ENCODE measurements at regions not wholly inside any gene's neighbourhood (a gene's known extent, or its start where the extent isn't known, plus 50 kb on each side); places are given as distances from the start of the nearest gene placed in this dataset.

GRCh38 chr6:1516742-1517520 is 92.8 kb upstream of the FOXC1 start:
- no peak for DNase-seq

- DNase-seq = no peak
Observed at GRCh38 chr6:1518855-1519254, 90.9 kb upstream of the FOXC1 start.

DNA sequence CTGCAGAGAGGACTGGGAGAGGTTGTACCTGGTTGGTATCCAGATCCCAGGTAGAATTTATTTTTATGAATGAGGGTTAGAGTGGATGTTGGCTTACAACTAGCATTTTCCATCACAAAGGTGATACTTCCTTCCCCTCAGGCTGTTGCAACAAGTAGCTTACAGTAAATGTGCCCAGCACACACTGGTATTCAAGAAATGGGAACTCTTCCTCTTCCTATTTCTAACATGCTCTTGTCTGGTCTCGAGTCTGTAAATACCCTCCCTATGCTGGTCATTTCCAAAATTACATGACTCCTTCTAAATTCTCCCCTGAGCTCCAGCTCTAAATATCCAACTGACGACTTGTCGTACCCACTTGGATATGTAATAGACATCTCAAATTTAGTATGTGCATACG is 90.1 kb upstream of the FOXC1 start:
- DNase-seq = no peak

DNA sequence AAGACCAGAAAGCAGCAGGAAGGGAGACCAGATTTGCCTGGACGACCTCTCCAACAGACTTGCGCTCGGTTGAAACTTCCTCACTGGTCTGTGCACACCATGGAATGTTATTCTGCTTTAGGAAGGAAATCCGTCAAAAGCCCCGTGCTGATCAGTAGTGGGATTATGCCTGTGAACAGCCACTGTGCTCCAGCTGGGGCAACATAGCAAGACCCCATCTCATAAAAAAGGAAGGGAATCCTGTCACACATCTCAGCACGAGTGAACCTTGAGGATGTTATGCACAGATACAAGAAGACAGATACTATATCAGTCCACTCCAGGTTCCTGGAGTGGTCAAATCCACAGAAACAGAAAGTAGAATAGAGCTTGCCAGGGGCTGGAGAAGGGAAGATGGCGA is 86.9 kb upstream of the FOXC1 start:
- DNase-seq = no peak

- no peak for DNase-seq
Observed at GRCh38 chr6:1524040-1524480, 85.7 kb upstream of the FOXC1 start.

- no peak for DNase-seq
Observed at GRCh38 chr6:1525364-1526038, 84.2 kb upstream of the FOXC1 start.

DNA sequence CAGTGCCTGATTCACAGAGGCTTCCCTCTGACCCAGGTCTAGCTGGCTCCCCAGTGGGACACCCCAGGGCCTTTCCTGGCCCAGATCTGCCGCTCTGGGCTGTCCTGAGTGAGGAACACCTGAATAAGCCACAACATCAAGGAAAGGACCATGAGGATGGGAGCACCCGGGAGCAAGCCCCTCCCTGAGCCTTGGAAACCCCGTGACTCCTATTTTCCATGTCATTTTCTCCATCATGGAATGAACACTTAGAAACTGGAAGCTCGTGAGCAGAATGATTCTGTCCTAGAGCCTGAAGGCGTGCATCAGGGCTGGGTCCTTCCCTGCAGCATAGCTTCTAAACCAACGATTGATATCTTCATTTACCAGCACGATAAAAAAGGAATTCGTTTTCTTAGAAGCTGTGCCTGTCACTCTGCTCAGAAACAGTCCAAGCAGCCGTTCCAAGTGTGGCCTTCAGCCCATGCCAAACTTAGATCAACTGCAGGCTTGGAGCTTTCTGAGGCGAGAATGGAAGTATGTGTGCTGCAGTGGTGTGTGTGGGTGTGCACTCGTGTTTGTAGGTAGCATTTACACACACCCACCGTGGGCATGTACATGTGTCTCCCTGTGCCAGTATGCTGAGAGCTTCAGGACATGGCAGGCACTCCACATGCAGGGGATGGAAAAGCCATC is 83.2 kb upstream of the FOXC1 start:
- DNase-seq = no peak

GRCh38 chr6:1527073-1527457 is 82.7 kb upstream of the FOXC1 start:
- DNase-seq = peak; percentile 12

DNA sequence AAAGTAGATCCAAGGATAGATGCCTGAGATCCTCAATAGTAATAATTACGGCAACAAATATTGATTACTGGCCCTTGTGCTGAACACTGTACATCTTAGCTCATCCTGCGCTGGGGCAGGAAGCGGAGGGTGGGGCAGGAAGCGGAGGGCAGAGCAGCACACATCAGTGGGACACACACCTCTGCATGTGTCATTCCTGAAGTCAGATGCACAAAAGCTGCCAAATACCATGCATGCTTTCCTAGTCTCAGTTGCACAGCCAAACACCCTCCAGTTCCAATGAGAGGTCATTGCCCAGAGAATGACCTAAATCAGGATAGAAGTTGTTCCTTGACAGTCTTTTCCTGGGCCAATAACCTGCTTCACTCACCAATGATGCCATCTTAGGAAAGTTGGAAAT is 74.4 kb upstream of the FOXC1 start:
- no peak for DNase-seq

GRCh38 chr6:1536526-1537429 is 72.9 kb upstream of the FOXC1 start:
- DNase-seq = no peak

DNA sequence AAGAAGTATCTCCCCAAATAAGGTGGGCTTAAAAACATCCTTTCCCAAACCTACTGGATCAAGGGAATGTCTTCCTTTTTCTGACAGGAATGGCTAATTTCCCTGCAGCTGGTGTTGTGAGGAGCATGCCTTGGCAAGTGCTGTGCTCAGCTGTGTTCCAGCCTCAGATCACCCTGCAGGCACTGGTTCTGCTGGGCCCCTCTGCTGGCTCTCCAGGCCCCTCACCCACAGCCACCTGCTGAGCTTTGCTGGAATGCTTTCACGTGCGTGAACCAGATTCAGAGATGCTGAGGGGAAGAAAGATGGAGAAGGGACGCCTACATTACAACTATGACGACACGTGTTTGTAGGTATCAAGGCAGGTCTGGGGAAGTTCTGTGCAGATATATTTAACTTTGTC is 71.3 kb upstream of the FOXC1 start:
- no peak for DNase-seq

DNA sequence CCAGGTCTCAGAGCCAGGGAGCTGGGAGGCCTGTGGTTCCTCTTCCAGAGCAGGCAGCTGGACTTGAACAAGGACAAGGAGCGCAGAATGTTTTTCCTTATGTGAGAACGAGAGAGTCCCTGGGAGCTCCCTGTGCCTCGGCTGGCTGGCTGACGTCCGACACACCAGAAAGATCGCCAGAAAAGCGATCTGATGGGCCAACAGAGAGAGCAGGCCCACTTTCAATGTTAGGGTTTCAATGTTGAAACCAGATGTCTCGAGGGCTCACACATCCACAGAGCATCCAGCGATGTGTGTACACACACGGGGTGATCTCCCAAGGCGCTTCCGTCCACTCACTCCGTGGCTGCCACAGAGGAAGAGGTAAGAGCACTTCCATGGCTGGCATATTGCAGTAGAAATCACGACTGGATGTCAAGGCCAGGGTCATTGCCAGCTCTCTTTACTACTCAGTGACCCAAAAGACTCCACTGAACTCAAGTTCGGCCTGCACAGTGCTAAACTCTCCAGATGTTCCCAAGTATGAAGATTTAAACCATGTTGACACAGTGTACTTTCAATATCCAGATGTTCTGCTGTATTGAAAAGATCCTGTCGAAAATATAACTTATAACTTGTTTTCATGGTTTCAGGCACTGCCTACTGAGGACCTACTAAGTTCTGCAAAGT is 70.8 kb upstream of the FOXC1 start:
- no peak for DNase-seq

DNA sequence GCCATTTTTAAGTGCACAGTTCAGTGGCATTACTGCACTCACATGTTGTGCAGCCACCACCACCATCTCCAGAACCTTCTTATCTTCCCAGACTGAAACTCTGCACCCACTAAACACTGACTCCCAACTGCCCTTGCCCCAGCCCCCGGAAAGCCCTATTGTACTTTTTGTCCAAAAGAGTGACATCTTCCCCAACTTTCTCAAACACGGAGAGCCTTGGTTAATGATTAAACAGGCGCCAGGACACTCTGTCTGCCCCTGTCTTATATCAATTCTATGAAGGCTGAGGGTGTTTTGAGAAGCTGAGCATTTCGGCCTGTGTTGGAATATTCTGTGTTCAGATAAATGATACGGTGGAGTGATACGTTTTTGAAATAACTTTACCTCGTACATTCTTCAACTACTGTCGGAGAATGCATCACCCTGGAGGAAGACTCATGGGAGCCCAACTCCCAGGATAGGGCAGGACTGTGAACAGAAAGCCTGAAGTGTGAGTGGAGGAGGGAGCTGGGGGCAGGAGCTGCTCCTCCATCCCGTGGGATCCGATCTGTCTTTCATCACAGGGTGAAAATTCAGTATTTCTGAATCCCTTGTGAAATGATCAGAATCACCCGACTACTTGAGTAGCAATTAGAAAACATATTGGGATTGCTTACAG is 68.7 kb upstream of the FOXC1 start:
- DNase-seq = no peak

GRCh38 chr6:1542335-1542734 is 67.4 kb upstream of the FOXC1 start:
- no peak for DNase-seq

GRCh38 chr6:1542764-1543163 is 67.0 kb upstream of the FOXC1 start:
- no peak for DNase-seq

GRCh38 chr6:1544000-1544399 is 65.7 kb upstream of the FOXC1 start:
- DNase-seq = no peak

GRCh38 chr6:1544603-1545002 is 65.1 kb upstream of the FOXC1 start:
- no peak for DNase-seq

DNA sequence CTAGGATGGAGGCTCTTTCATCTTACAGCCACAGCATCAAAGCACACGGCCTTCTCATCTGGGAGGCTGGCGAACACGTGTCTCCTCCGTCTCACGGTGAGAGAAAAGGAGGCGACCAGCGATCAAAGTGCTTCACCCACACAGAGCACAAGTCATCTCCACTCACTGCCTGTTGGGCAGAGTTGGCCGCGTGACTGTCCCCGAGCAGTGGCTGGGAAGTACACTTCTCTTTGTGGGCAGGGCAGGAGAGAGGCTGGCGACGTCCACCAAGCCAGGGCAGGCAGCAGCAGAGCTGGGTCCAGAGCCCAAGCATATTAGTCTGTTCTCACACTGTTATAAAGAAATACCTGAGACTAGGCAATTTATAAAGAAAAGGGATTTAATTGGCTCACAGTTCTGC is 64.1 kb upstream of the FOXC1 start:
- DNase-seq = no peak

DNA sequence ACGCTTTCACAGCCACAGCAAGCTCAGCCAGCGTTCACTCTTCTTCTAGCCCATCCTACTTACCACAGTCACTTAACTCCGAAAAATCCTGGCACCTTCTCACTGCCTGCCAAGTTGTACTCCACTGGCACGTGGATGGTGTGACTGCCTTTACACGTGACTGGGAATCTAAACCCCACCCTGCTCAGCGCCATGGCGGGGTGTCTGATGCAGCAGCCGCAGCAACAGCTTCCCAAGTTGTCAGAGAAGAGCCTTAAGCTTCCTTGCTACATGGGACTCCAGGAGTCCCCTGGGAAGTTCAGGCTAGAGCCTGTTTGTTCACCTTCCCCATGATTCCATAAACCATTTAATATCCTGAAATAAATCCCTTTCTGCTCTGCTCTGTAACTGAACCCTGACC is 61.9 kb upstream of the FOXC1 start:
- DNase-seq = no peak

- DNase-seq = no peak
Observed at GRCh38 chr6:1551249-1551648, 58.5 kb upstream of the FOXC1 start.

DNA sequence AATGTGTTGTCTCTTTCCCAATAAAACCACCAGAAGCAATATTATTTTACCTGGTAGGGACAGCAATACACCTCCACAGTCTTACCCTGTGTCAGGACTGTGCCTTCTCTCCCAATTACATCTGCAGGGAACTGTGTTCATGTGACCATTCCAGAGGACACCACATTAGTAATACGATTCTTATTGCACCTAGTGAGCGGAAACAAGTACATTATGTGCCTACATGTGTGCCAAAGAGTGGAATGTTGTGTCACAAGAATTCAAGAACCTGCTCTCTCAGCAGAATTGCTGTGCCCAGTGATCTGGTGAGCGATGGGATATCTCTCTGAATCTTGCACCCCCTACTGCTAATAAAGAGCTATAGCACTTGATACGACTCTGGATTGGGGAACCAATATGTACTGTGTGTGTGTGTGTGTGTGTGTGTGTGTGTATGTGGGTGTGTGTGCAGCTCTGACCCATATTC is 57.4 kb upstream of the FOXC1 start:
- no peak for DNase-seq

DNA sequence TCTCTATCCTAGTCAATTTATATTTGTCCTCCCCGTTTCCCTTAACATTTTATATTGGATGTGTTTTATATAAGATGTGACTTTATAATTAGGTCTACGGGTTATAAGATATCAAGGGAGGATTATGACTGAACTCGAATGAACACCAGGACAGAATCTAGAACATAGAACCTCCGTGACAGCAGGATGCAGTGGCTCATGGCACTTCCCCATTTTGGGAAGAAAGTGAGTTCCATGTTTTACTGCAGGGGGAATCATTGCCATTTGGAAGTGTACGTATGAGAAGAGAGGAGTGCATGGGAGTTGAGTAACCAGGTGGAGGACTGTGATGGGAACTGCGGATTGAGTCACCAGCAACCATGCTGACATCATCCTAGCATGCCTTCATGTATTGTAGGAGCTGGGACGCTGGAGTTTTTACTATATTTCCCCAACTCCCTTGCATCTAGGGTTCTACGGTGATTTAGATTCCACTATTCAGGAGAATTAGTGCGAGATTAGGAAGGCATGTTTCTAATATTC is 56.1 kb upstream of the FOXC1 start:
- no peak for DNase-seq
